ENCODE measurements at regions not wholly inside any gene's neighbourhood (a gene's known extent, or its start where the extent isn't known, plus 50 kb on each side); places are given as distances from the start of the nearest gene placed in this dataset.

DNA sequence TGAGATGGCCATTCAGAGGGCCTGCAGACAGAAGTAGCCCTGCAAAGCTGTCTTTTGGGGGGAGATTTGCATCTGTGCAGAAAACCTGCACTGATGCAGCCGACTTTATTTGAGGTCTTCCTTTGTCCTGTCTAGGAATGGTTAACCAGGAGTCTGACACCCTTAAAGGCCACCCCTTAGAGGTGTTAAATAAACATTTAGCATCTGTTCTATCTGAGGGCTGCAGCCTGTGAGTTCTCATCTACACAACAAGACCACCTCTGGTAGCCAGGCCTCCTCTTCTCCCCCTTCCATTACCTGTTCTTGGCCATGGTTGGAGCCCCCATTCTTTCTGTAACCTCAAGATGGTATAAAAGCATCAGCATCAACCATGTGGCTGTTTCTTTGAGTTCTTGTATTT, 214.4 kb upstream of the HS6ST1 start:
- TF ChIP-seq, protein P1, sequence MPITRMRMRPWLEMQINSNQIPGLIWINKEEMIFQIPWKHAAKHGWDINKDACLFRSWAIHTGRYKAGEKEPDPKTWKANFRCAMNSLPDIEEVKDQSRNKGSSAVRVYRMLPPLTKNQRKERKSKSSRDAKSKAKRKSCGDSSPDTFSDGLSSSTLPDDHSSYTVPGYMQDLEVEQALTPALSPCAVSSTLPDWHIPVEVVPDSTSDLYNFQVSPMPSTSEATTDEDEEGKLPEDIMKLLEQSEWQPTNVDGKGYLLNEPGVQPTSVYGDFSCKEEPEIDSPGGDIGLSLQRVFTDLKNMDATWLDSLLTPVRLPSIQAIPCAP (CRISPR knock-in tag; IDR thresholded peaks at IDR 0.05): no peak
- TF ChIP-seq, protein P2, sequence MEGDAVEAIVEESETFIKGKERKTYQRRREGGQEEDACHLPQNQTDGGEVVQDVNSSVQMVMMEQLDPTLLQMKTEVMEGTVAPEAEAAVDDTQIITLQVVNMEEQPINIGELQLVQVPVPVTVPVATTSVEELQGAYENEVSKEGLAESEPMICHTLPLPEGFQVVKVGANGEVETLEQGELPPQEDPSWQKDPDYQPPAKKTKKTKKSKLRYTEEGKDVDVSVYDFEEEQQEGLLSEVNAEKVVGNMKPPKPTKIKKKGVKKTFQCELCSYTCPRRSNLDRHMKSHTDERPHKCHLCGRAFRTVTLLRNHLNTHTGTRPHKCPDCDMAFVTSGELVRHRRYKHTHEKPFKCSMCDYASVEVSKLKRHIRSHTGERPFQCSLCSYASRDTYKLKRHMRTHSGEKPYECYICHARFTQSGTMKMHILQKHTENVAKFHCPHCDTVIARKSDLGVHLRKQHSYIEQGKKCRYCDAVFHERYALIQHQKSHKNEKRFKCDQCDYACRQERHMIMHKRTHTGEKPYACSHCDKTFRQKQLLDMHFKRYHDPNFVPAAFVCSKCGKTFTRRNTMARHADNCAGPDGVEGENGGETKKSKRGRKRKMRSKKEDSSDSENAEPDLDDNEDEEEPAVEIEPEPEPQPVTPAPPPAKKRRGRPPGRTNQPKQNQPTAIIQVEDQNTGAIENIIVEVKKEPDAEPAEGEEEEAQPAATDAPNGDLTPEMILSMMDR (IDR thresholded peaks at IDR 0.05): no peak
- TF ChIP-seq, protein P3, sequence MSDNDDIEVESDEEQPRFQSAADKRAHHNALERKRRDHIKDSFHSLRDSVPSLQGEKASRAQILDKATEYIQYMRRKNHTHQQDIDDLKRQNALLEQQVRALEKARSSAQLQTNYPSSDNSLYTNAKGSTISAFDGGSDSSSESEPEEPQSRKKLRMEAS (CRISPR knock-in tag; IDR thresholded peaks at IDR 0.05): no peak
